GM19452 (cell line): ENCODE measurements at regions not wholly inside any gene's neighbourhood (a gene's known extent, or its start where the extent isn't known, plus 50 kb on each side); places are given as distances from the start of the nearest gene placed in this dataset.
"Not testable (repeated sequence)": the region's sequence is repeated elsewhere in the genome, so short reads cannot be mapped to it uniquely, and the experiment has no call there.

Experiments used
- ATAC-seq: cut with Tn5 transposase; IDR thresholded peaks from one replicate; pipeline ENCODE4 v1.9.1; 2021; ENCODE audit not compliant: unreplicated experiment

DNA sequence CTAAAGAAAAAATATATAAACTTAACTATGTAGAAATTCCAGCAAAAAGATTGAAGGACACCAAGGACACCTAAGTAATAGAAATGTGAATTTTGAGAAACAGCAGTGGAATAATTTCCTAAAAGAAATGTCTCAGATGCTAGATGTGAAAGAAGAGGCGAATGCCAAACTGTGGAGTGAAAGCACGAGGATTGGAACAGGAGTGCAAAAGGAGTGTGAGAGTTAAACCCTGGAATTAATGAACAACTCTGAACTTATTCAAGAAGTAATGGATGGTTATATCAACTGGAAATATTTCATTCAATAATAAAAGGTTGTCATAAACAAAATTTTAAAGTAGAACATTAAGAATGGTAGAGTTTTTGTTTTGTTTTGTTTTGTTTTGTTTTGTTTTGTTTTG is 78.5 kb upstream of the SGIP1 start:
- no peak for ATAC-seq

DNA sequence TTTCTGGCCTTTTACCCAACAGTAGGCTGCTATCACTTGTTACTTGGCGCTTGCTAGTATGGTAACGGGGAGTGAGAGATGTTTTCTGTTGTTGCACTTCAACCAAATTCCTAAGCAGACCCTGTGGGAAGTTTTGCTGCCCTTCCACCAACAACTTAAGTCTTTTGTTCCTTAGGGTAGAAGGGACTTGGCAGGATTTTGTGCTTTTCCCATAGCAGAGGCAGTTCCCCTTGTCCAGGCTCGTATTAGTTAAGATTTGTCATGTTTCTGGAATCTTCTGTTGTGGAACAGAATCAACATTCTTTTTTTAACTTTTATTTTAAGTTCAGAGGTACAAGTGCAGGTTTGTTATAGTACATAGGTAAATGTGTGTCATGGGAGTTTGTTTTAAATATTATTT is 73.2 kb upstream of the SGIP1 start:
- no peak for ATAC-seq

GRCh38 chr1:66462313-66462712 is 71.6 kb upstream of the SGIP1 start:
- no peak for ATAC-seq

DNA sequence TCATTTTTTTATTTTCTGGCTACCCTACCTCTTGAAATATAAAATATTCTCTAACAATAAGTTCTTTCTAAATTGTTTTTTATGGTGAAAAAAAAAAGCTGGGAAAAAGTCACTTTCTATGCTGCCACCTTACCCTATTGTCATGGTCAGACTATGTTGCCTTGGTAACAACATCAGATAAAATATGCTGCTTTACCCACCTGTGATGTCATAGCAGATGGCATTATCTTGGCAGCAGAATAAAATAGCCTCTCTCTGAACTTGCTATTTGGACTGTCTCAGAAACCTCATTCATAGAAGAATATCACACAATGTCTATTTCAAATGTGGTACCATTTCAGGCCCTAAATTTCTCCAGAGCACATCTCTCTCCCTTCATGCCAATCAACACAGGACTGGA is 69.6 kb upstream of the SGIP1 start:
- ATAC-seq: no peak

GRCh38 chr1:66464802-66465201 is 69.2 kb upstream of the SGIP1 start:
- no peak for ATAC-seq

- not testable (repeated sequence) for ATAC-seq
These were observed 67.3 kb upstream of the SGIP1 start for GRCh38 chr1:66466695-66467094.

DNA sequence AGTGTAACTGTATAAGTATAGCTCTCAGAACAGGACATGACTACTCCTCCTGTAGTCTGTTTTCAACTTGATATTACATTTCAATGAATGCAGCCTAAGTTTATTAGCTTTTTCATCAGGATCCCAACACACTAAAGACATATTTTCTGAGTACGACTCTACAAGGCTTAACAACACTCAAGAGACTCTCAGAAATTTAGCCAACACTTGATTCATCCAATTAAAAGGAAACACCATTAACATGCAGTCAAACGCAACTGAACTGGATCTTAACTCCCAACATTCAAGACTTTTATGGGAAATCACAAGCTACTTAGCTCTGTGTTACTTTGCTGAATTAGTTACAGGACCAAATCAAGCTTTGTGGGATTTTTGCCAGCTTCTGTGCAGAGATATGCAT is 65.2 kb upstream of the SGIP1 start:
- no peak for ATAC-seq

- ATAC-seq: no peak
These were observed 58.0 kb upstream of the SGIP1 start for GRCh38 chr1:66475940-66476339.

GRCh38 chr1:66476774-66477173 is 57.2 kb upstream of the SGIP1 start:
- ATAC-seq: no peak

- no peak for ATAC-seq
These were observed 55.8 kb upstream of the SGIP1 start for GRCh38 chr1:66478116-66478515.

DNA sequence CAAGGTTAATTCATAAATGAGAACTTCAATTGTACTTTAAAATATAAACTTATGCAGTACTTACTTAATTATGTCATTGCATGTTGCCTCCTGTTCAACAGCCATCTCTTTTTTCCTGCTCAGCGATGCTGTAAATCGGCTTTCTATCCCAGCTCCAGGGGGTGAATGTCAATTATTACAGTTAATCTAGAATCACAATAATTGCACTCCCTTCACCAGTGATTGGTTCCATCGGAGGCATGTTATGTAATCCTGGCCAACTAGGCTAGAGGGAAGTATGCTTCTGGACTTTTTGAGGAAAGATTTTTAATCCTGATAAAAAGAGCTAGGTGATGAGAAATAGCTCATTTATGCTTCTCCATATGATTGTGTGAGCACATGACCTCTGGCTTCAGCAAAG is 53.8 kb upstream of the SGIP1 start:
- ATAC-seq: no peak

- ATAC-seq: not testable (repeated sequence)
These were observed 52.7 kb upstream of the SGIP1 start for GRCh38 chr1:66481215-66481614.
